WTC11 (cell line): ENCODE measurements at regions not wholly inside any gene's neighbourhood (a gene's known extent, or its start where the extent isn't known, plus 50 kb on each side); places are given as distances from the start of the nearest gene placed in this dataset.

Experiments
- ATAC-seq: fragments of 200-7000 bp; cut with Tn5 transposase; 2 replicates; pipeline ENCODE4 v1.10.0; 2021; ENCODE audit warnings: mild to moderate bottlenecking, moderate library complexity
- CTCF ChIA-PET: fragments of 300-600 bp; sonication (Branson Sonifier 250); formaldehyde crosslinking; loops from one replicate; lab custom pipeline; 2021; ENCODE audit warnings: antibody characterized with exemption; lab: Charles Lee
- POLR2A ChIA-PET: fragments of 350-600 bp; sonication (Branson Sonifier 250); formaldehyde crosslinking; loops from one replicate; lab custom pipeline; 2021; ENCODE audit warnings: antibody characterized with exemption; lab: Charles Lee
- DNase-seq: peaks from one replicate; pipeline ENCODE4 v3.0.0; 2021; ENCODE audit warnings: low spot score
- H3K27ac Mint-ChIP-seq: 2 replicates; pipeline ENCODE4 v1.8.0; 2021; ENCODE audit warnings: mixed read lengths
- H3K27me3 Mint-ChIP-seq: 2 replicates; pipeline ENCODE4 v1.8.0; 2021; ENCODE audit warnings: low read depth, mild to moderate bottlenecking, moderate library complexity, mixed read lengths
- H3K36me3 Mint-ChIP-seq: 2 replicates; pipeline ENCODE4 v1.8.0; 2021; ENCODE audit warnings: mixed read lengths
- H3K4me1 Mint-ChIP-seq: 2 replicates; pipeline ENCODE4 v1.8.0; 2022; ENCODE audit warnings: mixed read lengths
- H3K4me3 Mint-ChIP-seq: 2 replicates; pipeline ENCODE4 v1.8.0; 2021; ENCODE audit warnings: mild to moderate bottlenecking, moderate library complexity, mixed read lengths
- H3K9me3 Mint-ChIP-seq: 2 replicates; pipeline ENCODE4 v1.8.0; 2021; ENCODE audit warnings: mixed read lengths
- CBFB ChIP-seq: sonication (generic); formaldehyde crosslinking; IDR thresholded peaks from 2 replicates; pipeline ENCODE4 v1.8.1; 2022; ENCODE audit warnings: mild to moderate bottlenecking, low read depth, missing genetic modification reagents
- ELF4 ChIP-seq: sonication (generic); formaldehyde crosslinking; IDR thresholded peaks from 2 replicates; pipeline ENCODE4 v1.8.1; 2022; ENCODE audit warnings: low read depth, mild to moderate bottlenecking, moderate library complexity, missing genetic modification reagents
- FOXP1 ChIP-seq: sonication (generic); formaldehyde crosslinking; IDR thresholded peaks from 2 replicates; pipeline ENCODE4 v1.8.0; 2022; ENCODE audit warnings: missing genetic modification reagents, mild to moderate bottlenecking, moderate library complexity, borderline replicate concordance
- GRHL2 ChIP-seq: fragments of 250-450 bp; sonication (Bioruptor Pico); IDR thresholded peaks from 2 replicates; pipeline ENCODE4 v1.8.0; 2022; ENCODE audit warnings: mild to moderate bottlenecking, moderate library complexity; ENCODE audit not compliant: insufficient replicate concordance, severe bottlenecking
- IRF2 ChIP-seq: sonication (generic); formaldehyde crosslinking; IDR thresholded peaks from 2 replicates; pipeline ENCODE4 v1.8.0; 2022; ENCODE audit warnings: low read depth, missing genetic modification reagents, borderline replicate concordance
- KAT7 ChIP-seq: sonication (generic); formaldehyde crosslinking; IDR thresholded peaks from 2 replicates; pipeline ENCODE4 v1.8.1; 2023; ENCODE audit warnings: missing genetic modification reagents, mild to moderate bottlenecking, borderline replicate concordance
- MXD4 ChIP-seq: fragments of 250-450 bp; sonication (Bioruptor Pico); IDR thresholded peaks from 2 replicates; pipeline ENCODE4 v1.8.0; 2021; ENCODE audit warnings: mild to moderate bottlenecking, moderate library complexity, borderline replicate concordance
- TEAD4 ChIP-seq: sonication (generic); formaldehyde crosslinking; IDR thresholded peaks from 2 replicates; pipeline ENCODE4 v1.8.0; 2022; ENCODE audit warnings: mild to moderate bottlenecking, missing genetic modification reagents
- ZBTB21 ChIP-seq: sonication (generic); formaldehyde crosslinking; IDR thresholded peaks from 2 replicates; pipeline ENCODE4 v1.8.1; 2023; ENCODE audit warnings: mild to moderate bottlenecking, missing genetic modification reagents, borderline replicate concordance
- ZNF423 ChIP-seq: fragments of 250-450 bp; sonication (Bioruptor Pico); IDR thresholded peaks from 2 replicates; pipeline ENCODE4 v2.1.2; 2022; ENCODE audit warnings: mild to moderate bottlenecking, moderate library complexity
- ZNF671 ChIP-seq: fragments of 250-450 bp; sonication (Bioruptor Pico); IDR thresholded peaks from 2 replicates; pipeline ENCODE4 v1.8.0; 2021; ENCODE audit warnings: mild to moderate bottlenecking
- TF ChIP-seq, protein P1 (sequence below): sonication (generic); formaldehyde crosslinking; IDR thresholded peaks from 2 replicates; pipeline ENCODE4 v1.8.0; 2022; ENCODE audit warnings: mild to moderate bottlenecking, missing genetic modification reagents
- TF ChIP-seq, protein P2 (sequence below): sonication (generic); formaldehyde crosslinking; IDR thresholded peaks from 2 replicates; pipeline ENCODE4 v1.8.0; 2023; ENCODE audit warnings: mild to moderate bottlenecking, missing genetic modification reagents
- TF ChIP-seq, protein P3 (sequence below): fragments of 250-450 bp; sonication (Bioruptor Pico); IDR thresholded peaks from 2 replicates; pipeline ENCODE4 v1.9.0; 2021; ENCODE audit warnings: mild to moderate bottlenecking, borderline replicate concordance
- TF ChIP-seq, protein P4 (sequence below): sonication (generic); formaldehyde crosslinking; IDR thresholded peaks from 2 replicates; pipeline ENCODE4 v1.8.0; 2022; ENCODE audit warnings: mild to moderate bottlenecking, missing genetic modification reagents
- TF ChIP-seq, protein P5 (sequence below): sonication (generic); formaldehyde crosslinking; IDR thresholded peaks from 2 replicates; pipeline ENCODE4 v1.8.1; 2022; ENCODE audit warnings: mild to moderate bottlenecking, moderate library complexity, missing genetic modification reagents
- TF ChIP-seq, protein P6 (sequence below): sonication (generic); formaldehyde crosslinking; IDR thresholded peaks from 2 replicates; pipeline ENCODE4 v1.8.0; 2022; ENCODE audit warnings: mild to moderate bottlenecking, missing genetic modification reagents
- TF ChIP-seq, protein P7 (sequence below): sonication (generic); formaldehyde crosslinking; IDR thresholded peaks from 2 replicates; pipeline ENCODE4 v1.8.1; 2023; ENCODE audit warnings: mild to moderate bottlenecking, missing genetic modification reagents

DNA sequence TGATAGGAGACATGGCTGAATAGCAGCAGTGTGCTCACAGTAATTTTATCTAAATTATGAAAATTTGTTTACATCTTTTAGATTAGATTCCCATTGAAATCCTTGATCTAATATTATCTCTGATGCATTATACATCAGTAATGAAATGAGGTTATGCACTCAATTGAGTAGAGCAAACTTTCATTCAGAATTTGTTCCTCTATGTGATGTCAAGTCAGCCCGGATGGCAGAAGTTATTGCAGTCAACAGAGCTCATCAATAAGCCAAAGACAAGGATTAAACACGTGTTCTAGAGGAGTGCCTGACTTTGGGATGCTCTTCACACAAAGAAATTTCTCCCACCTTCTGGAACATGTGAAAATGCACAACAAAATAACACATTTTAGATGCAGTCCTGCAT is 688.8 kb downstream of the TMEM121 start:
- H3K36me3 Mint-ChIP-seq = peaks cover 85% of the 10 kb centered on the region
- H3K27ac Mint-ChIP-seq = no peak overlapping the region
- H3K9me3 Mint-ChIP-seq = peaks cover 92% of the 10 kb centered on the region
- TF ChIP-seq, protein P1, sequence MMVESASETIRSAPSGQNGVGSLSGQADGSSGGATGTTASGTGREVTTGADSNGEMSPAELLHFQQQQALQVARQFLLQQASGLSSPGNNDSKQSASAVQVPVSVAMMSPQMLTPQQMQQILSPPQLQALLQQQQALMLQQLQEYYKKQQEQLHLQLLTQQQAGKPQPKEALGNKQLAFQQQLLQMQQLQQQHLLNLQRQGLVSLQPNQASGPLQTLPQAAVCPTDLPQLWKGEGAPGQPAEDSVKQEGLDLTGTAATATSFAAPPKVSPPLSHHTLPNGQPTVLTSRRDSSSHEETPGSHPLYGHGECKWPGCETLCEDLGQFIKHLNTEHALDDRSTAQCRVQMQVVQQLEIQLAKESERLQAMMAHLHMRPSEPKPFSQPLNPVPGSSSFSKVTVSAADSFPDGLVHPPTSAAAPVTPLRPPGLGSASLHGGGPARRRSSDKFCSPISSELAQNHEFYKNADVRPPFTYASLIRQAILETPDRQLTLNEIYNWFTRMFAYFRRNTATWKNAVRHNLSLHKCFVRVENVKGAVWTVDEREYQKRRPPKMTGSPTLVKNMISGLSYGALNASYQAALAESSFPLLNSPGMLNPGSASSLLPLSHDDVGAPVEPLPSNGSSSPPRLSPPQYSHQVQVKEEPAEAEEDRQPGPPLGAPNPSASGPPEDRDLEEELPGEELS (CRISPR knock-in tag) = no peak
- TF ChIP-seq ELF4 (CRISPR knock-in tag) (no peak), IRF2 (no peak)
- TF ChIP-seq, protein P2, sequence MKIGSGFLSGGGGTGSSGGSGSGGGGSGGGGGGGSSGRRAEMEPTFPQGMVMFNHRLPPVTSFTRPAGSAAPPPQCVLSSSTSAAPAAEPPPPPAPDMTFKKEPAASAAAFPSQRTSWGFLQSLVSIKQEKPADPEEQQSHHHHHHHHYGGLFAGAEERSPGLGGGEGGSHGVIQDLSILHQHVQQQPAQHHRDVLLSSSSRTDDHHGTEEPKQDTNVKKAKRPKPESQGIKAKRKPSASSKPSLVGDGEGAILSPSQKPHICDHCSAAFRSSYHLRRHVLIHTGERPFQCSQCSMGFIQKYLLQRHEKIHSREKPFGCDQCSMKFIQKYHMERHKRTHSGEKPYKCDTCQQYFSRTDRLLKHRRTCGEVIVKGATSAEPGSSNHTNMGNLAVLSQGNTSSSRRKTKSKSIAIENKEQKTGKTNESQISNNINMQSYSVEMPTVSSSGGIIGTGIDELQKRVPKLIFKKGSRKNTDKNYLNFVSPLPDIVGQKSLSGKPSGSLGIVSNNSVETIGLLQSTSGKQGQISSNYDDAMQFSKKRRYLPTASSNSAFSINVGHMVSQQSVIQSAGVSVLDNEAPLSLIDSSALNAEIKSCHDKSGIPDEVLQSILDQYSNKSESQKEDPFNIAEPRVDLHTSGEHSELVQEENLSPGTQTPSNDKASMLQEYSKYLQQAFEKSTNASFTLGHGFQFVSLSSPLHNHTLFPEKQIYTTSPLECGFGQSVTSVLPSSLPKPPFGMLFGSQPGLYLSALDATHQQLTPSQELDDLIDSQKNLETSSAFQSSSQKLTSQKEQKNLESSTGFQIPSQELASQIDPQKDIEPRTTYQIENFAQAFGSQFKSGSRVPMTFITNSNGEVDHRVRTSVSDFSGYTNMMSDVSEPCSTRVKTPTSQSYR (CRISPR knock-in tag) = no peak
- no peak overlapping the region for H3K4me3 Mint-ChIP-seq
- POLR2A ChIA-PET = no interaction called here
- ATAC-seq (no peak), DNase-seq (no peak)
- H3K27me3 Mint-ChIP-seq = peaks cover 4% of the 10 kb centered on the region
- CTCF ChIA-PET = no interaction called here
- H3K4me1 Mint-ChIP-seq = no peaks in the 10 kb centered on the region

DNA sequence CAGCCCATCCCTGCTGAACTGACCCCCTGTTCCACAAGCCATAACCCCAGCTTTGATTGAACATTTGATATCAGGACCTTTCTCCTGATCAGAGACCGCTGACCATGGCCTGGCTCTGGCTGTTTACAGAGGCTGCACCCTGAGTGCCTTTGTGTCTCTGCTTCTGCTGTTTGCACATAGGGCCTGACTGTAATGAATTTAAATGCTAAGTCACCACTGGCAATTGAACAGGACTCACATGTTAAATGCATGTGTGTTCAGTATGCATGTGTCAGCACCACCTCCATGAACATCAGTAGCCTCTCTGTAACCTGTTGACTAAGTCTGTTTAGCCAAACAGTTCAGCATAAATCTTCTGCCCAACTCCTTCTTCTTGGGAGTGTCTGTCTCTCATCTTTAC is 690.3 kb downstream of the TMEM121 start:
- POLR2A ChIA-PET = no interaction called here
- Mint-ChIP-seq H3K9me3 (peaks cover 88% of the 10 kb centered on the region), H3K27me3 (peaks cover 4% of the 10 kb centered on the region), H3K36me3 (peaks cover 80% of the 10 kb centered on the region), H3K27ac (no peak overlapping the region), H3K4me3 (no peak overlapping the region), H3K4me1 (no peaks in the 10 kb centered on the region)
- DNase-seq (no peak), ATAC-seq (no peak)
- TF ChIP-seq GRHL2 = no peak
- CTCF ChIA-PET = no interaction called here

DNA sequence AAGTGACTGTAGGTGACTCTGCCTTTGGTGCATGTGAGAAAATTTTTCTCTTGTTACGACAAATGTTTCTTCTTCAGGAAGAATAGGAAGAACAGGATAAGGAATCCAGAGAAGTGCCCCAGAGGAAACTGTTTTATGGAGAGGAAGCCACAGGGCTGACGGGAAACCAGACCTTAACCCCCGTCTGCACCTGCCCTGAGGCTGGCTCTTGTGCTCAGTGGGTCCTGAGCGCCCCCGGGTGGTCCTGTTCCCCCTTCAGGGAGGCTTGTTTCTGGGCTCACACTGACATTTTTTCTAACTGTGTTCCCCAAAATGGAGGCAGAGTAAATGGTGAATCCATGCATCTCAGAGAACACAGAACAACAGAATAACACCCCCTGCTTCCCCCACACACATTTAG is 691.8 kb downstream of the TMEM121 start:
- ATAC-seq = no peak
- POLR2A ChIA-PET = no interaction called here
- CTCF ChIA-PET = no interaction called here
- TF ChIP-seq, protein P3, sequence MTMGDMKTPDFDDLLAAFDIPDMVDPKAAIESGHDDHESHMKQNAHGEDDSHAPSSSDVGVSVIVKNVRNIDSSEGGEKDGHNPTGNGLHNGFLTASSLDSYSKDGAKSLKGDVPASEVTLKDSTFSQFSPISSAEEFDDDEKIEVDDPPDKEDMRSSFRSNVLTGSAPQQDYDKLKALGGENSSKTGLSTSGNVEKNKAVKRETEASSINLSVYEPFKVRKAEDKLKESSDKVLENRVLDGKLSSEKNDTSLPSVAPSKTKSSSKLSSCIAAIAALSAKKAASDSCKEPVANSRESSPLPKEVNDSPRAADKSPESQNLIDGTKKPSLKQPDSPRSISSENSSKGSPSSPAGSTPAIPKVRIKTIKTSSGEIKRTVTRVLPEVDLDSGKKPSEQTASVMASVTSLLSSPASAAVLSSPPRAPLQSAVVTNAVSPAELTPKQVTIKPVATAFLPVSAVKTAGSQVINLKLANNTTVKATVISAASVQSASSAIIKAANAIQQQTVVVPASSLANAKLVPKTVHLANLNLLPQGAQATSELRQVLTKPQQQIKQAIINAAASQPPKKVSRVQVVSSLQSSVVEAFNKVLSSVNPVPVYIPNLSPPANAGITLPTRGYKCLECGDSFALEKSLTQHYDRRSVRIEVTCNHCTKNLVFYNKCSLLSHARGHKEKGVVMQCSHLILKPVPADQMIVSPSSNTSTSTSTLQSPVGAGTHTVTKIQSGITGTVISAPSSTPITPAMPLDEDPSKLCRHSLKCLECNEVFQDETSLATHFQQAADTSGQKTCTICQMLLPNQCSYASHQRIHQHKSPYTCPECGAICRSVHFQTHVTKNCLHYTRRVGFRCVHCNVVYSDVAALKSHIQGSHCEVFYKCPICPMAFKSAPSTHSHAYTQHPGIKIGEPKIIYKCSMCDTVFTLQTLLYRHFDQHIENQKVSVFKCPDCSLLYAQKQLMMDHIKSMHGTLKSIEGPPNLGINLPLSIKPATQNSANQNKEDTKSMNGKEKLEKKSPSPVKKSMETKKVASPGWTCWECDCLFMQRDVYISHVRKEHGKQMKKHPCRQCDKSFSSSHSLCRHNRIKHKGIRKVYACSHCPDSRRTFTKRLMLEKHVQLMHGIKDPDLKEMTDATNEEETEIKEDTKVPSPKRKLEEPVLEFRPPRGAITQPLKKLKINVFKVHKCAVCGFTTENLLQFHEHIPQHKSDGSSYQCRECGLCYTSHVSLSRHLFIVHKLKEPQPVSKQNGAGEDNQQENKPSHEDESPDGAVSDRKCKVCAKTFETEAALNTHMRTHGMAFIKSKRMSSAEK (CRISPR knock-in tag) = no peak
- TF ChIP-seq ELF4 (CRISPR knock-in tag) = no peak
- TF ChIP-seq MXD4 = no peak
- no peak for TF ChIP-seq ZBTB21 (CRISPR knock-in tag)
- TF ChIP-seq, protein P4, sequence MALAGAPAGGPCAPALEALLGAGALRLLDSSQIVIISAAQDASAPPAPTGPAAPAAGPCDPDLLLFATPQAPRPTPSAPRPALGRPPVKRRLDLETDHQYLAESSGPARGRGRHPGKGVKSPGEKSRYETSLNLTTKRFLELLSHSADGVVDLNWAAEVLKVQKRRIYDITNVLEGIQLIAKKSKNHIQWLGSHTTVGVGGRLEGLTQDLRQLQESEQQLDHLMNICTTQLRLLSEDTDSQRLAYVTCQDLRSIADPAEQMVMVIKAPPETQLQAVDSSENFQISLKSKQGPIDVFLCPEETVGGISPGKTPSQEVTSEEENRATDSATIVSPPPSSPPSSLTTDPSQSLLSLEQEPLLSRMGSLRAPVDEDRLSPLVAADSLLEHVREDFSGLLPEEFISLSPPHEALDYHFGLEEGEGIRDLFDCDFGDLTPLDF (CRISPR knock-in tag) = no peak
- no peak for TF ChIP-seq FOXP1 (CRISPR knock-in tag)
- no peak for TF ChIP-seq KAT7 (CRISPR knock-in tag)
- TF ChIP-seq ZNF671 (CRISPR knock-in tag) = no peak
- TF ChIP-seq, protein P5, sequence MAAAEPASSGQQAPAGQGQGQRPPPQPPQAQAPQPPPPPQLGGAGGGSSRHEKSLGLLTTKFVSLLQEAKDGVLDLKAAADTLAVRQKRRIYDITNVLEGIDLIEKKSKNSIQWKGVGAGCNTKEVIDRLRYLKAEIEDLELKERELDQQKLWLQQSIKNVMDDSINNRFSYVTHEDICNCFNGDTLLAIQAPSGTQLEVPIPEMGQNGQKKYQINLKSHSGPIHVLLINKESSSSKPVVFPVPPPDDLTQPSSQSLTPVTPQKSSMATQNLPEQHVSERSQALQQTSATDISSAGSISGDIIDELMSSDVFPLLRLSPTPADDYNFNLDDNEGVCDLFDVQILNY (CRISPR knock-in tag) = no peak
- TF ChIP-seq, protein P6, sequence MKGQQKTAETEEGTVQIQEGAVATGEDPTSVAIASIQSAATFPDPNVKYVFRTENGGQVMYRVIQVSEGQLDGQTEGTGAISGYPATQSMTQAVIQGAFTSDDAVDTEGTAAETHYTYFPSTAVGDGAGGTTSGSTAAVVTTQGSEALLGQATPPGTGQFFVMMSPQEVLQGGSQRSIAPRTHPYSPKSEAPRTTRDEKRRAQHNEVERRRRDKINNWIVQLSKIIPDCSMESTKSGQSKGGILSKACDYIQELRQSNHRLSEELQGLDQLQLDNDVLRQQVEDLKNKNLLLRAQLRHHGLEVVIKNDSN = no peak
- TF ChIP-seq TEAD4 (CRISPR knock-in tag) = no peak
- TF ChIP-seq ZNF423 (CRISPR knock-in tag) = no peak
- TF ChIP-seq, protein P7, sequence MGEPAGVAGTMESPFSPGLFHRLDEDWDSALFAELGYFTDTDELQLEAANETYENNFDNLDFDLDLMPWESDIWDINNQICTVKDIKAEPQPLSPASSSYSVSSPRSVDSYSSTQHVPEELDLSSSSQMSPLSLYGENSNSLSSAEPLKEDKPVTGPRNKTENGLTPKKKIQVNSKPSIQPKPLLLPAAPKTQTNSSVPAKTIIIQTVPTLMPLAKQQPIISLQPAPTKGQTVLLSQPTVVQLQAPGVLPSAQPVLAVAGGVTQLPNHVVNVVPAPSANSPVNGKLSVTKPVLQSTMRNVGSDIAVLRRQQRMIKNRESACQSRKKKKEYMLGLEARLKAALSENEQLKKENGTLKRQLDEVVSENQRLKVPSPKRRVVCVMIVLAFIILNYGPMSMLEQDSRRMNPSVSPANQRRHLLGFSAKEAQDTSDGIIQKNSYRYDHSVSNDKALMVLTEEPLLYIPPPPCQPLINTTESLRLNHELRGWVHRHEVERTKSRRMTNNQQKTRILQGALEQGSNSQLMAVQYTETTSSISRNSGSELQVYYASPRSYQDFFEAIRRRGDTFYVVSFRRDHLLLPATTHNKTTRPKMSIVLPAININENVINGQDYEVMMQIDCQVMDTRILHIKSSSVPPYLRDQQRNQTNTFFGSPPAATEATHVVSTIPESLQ (CRISPR knock-in tag) = no peak
- TF ChIP-seq CBFB = no peak

More for the DNA sequence above, 691.8 kb downstream of the TMEM121 start:
- no peak for DNase-seq
- peaks cover 82% of the 10 kb centered on the region for H3K36me3 Mint-ChIP-seq
- H3K27ac Mint-ChIP-seq = no peak overlapping the region
- no peaks in the 10 kb centered on the region for H3K4me1 Mint-ChIP-seq
- peaks cover 7% of the 10 kb centered on the region for H3K27me3 Mint-ChIP-seq
- peaks cover 91% of the 10 kb centered on the region for H3K9me3 Mint-ChIP-seq
- H3K4me3 Mint-ChIP-seq = no peak overlapping the region
